Naive thymus-derived CD8-positive, alpha-beta T cell (primary cell): ENCODE measurements at regions not wholly inside any gene's neighbourhood (a gene's known extent, or its start where the extent isn't known, plus 50 kb on each side); places are given as distances from the start of the nearest gene placed in this dataset.

Experiments used
- ATAC-seq, 2 donors: fragments of 150-1000 bp; cut with Tn5 transposase in 1 of 2; sonication (Bioruptor Pico), chemical (Tn5 transposase) in 1 of 2; 1 replicate in 1 of 2; 2 replicates in 1 of 2; pipeline ENCODE4 v1.10.0; 2021; ENCODE audit warnings: mild to moderate bottlenecking in 2 of 2, moderate library complexity in 2 of 2
- POLR2A ChIA-PET: fragments of 350-600 bp; sonication (Branson Sonifier 250); formaldehyde crosslinking; loops from one replicate; lab custom pipeline; 2021; ENCODE audit warnings: antibody characterized with exemption; lab: Charles Lee
- DNase-seq, 10 donors: peaks; one replicate each; pipeline versions ENCODE4 v3.0.0 to v3.0.0-alpha.2; 2020 to 2022
- H3K27ac Mint-ChIP-seq, 10 donors: one replicate each; pipeline ENCODE4 v1.8.0; 2020 to 2022; ENCODE audit warnings: mild to moderate bottlenecking in 10 of 10, mixed read lengths in 10 of 10, moderate library complexity in 4 of 10, inconsistent platforms in 1 of 10
- H3K27me3 Mint-ChIP-seq, 5 donors: one replicate each; pipeline ENCODE4 v1.8.0; 2021 to 2022; ENCODE audit warnings: mixed read lengths in 5 of 5
- H3K36me3 Mint-ChIP-seq, 3 donors: one replicate each; pipeline ENCODE4 v1.8.0; 2020 to 2022; ENCODE audit warnings: mixed read lengths in 3 of 3, mild to moderate bottlenecking in 2 of 3, inconsistent platforms in 1 of 3
- H3K4me1 Mint-ChIP-seq, 4 donors: one replicate each; pipeline ENCODE4 v1.8.0; 2021 to 2022; ENCODE audit warnings: mixed read lengths in 4 of 4
- H3K4me3 Mint-ChIP-seq, 10 donors: one replicate each; pipeline ENCODE4 v1.8.0; 2020 to 2022; ENCODE audit warnings: mild to moderate bottlenecking in 10 of 10, mixed read lengths in 10 of 10, moderate library complexity in 6 of 10, inconsistent platforms in 1 of 10
- H3K9me3 Mint-ChIP-seq, 9 donors: one replicate each; pipeline ENCODE4 v1.8.0; 2020 to 2022; ENCODE audit warnings: mixed read lengths in 9 of 9, mild to moderate bottlenecking in 3 of 9, inconsistent platforms in 1 of 9, moderate library complexity in 1 of 9

GRCh38 chr6:113352029-113352801 lies 504.9 kb upstream of the MARCKS start:
- peaks cover 2 to 20% (median 8%) of the 10 kb centered on the region in 5 donors for H3K27me3 Mint-ChIP-seq
- H3K4me1 Mint-ChIP-seq: no peaks in the 10 kb centered on the region
- ATAC-seq (no peak), DNase-seq (no peak)
- H3K9me3 Mint-ChIP-seq: peaks cover 0 to 9% (median 0%) of the 10 kb centered on the region in 9 donors
- POLR2A ChIA-PET: no interaction called here
- H3K27ac Mint-ChIP-seq: no peak overlapping the region
- no peaks in the 10 kb centered on the region for H3K36me3 Mint-ChIP-seq
- H3K4me3 Mint-ChIP-seq: no peak overlapping the region

- no peak overlapping the region for H3K4me3 Mint-ChIP-seq
- ATAC-seq: no peak
- no peak overlapping the region for H3K27ac Mint-ChIP-seq
- H3K4me1 Mint-ChIP-seq: no peaks in the 10 kb centered on the region
- no peak for DNase-seq
- H3K36me3 Mint-ChIP-seq: no peaks in the 10 kb centered on the region
- H3K9me3 Mint-ChIP-seq: peaks cover 0 to 9% (median 0%) of the 10 kb centered on the region in 9 donors
- POLR2A ChIA-PET: no interaction called here
- peaks cover 2 to 20% (median 8%) of the 10 kb centered on the region in 5 donors for H3K27me3 Mint-ChIP-seq
Observed at GRCh38 chr6:113352831-113353230, 504.3 kb upstream of the MARCKS start.

GRCh38 chr6:113353392-113353791 lies 503.8 kb upstream of the MARCKS start:
- H3K27ac Mint-ChIP-seq: no peak overlapping the region
- no peak overlapping the region for H3K4me3 Mint-ChIP-seq
- DNase-seq (no peak), ATAC-seq (no peak)
- no peaks in the 10 kb centered on the region for H3K36me3 Mint-ChIP-seq
- H3K27me3 Mint-ChIP-seq: peaks cover 2 to 20% (median 6%) of the 10 kb centered on the region in 5 donors
- POLR2A ChIA-PET: no interaction called here
- H3K4me1 Mint-ChIP-seq: no peaks in the 10 kb centered on the region
- H3K9me3 Mint-ChIP-seq: peaks cover 0 to 9% (median 0%) of the 10 kb centered on the region in 9 donors

- H3K27ac Mint-ChIP-seq: no peak overlapping the region
- ATAC-seq (no peak), DNase-seq (no peak)
- peaks cover 0 to 5% (median 0%) of the 10 kb centered on the region in 9 donors for H3K9me3 Mint-ChIP-seq
- H3K36me3 Mint-ChIP-seq: no peaks in the 10 kb centered on the region
- H3K27me3 Mint-ChIP-seq: peaks cover 2 to 16% (median 6%) of the 10 kb centered on the region in 5 donors
- POLR2A ChIA-PET: no interaction called here
- no peaks in the 10 kb centered on the region for H3K4me1 Mint-ChIP-seq
- H3K4me3 Mint-ChIP-seq: no peak overlapping the region
Observed at GRCh38 chr6:113354204-113354895, 502.8 kb upstream of the MARCKS start.

- POLR2A ChIA-PET: no interaction called here
- DNase-seq (no peak), ATAC-seq (no peak)
- Mint-ChIP-seq H3K4me3 (no peak overlapping the region), H3K4me1 (no peaks in the 10 kb centered on the region), H3K27me3 (peaks cover 0 to 10% (median 6%) of the 10 kb centered on the region in 5 donors), H3K9me3 (peaks cover 0 to 2% (median 0%) of the 10 kb centered on the region in 9 donors), H3K27ac (no peak overlapping the region), H3K36me3 (no peaks in the 10 kb centered on the region)
Observed at GRCh38 chr6:113356139-113356538, 501.0 kb upstream of the MARCKS start.

- ATAC-seq (no peak), DNase-seq (no peak)
- Mint-ChIP-seq H3K27me3 (peaks cover 0 to 10% (median 6%) of the 10 kb centered on the region in 5 donors), H3K27ac (no peak overlapping the region), H3K4me3 (no peak overlapping the region), H3K9me3 (peaks cover 0 to 2% (median 0%) of the 10 kb centered on the region in 9 donors), H3K36me3 (no peaks in the 10 kb centered on the region), H3K4me1 (no peaks in the 10 kb centered on the region)
- POLR2A ChIA-PET: no interaction called here
Observed at GRCh38 chr6:113357041-113357440, 500.1 kb upstream of the MARCKS start.

- Mint-ChIP-seq H3K9me3 (peaks cover 0 to 2% (median 0%) of the 10 kb centered on the region in 9 donors), H3K27ac (no peak overlapping the region), H3K4me1 (no peaks in the 10 kb centered on the region), H3K4me3 (no peak overlapping the region), H3K36me3 (no peaks in the 10 kb centered on the region), H3K27me3 (peaks cover 0 to 8% (median 4%) of the 10 kb centered on the region in 5 donors)
- POLR2A ChIA-PET: no interaction called here
- DNase-seq: no peak
- ATAC-seq: no peak
Observed at GRCh38 chr6:113358063-113358583, 499.0 kb upstream of the MARCKS start.

GRCh38 chr6:113359155-113360140 lies 497.7 kb upstream of the MARCKS start:
- H3K36me3 Mint-ChIP-seq: no peaks in the 10 kb centered on the region
- peaks cover 0 to 7% (median 4%) of the 10 kb centered on the region in 5 donors for H3K27me3 Mint-ChIP-seq
- DNase-seq: no peak
- H3K4me3 Mint-ChIP-seq: no peak overlapping the region
- POLR2A ChIA-PET: no interaction called here
- H3K4me1 Mint-ChIP-seq: no peaks in the 10 kb centered on the region
- no peak for ATAC-seq
- H3K9me3 Mint-ChIP-seq: no peaks in the 10 kb centered on the region
- no peak overlapping the region for H3K27ac Mint-ChIP-seq

GRCh38 chr6:113361014-113361645 lies 496.0 kb upstream of the MARCKS start:
- ATAC-seq (no peak), DNase-seq (no peak)
- H3K9me3 Mint-ChIP-seq: no peaks in the 10 kb centered on the region
- H3K27me3 Mint-ChIP-seq: peaks cover 0 to 3% (median 0%) of the 10 kb centered on the region in 5 donors
- H3K36me3 Mint-ChIP-seq: no peaks in the 10 kb centered on the region
- H3K4me3 Mint-ChIP-seq: no peak overlapping the region
- H3K27ac Mint-ChIP-seq: no peak overlapping the region
- H3K4me1 Mint-ChIP-seq: no peaks in the 10 kb centered on the region
- POLR2A ChIA-PET: no interaction called here

GRCh38 chr6:113362301-113363047 lies 494.7 kb upstream of the MARCKS start:
- Mint-ChIP-seq H3K4me3 (no peak overlapping the region), H3K4me1 (no peaks in the 10 kb centered on the region)
- POLR2A ChIA-PET: no interaction called here

GRCh38 chr6:113363048-113363798 lies 493.9 kb upstream of the MARCKS start:
- H3K9me3 Mint-ChIP-seq: no peaks in the 10 kb centered on the region
- ATAC-seq: no peak
- H3K4me3 Mint-ChIP-seq: no peak overlapping the region
- no peak overlapping the region for H3K27ac Mint-ChIP-seq
- POLR2A ChIA-PET: no interaction called here
- no peaks in the 10 kb centered on the region for H3K4me1 Mint-ChIP-seq
- H3K27me3 Mint-ChIP-seq: peaks cover 0 to 3% (median 0%) of the 10 kb centered on the region in 5 donors
- H3K36me3 Mint-ChIP-seq: no peaks in the 10 kb centered on the region
- DNase-seq: no peak

More at GRCh38 chr6:113362301-113363047, 494.7 kb upstream of the MARCKS start:
- H3K27ac Mint-ChIP-seq: no peak overlapping the region
- H3K9me3 Mint-ChIP-seq: no peaks in the 10 kb centered on the region
- H3K27me3 Mint-ChIP-seq: peaks cover 0 to 3% (median 0%) of the 10 kb centered on the region in 5 donors
- DNase-seq: no peak
- H3K36me3 Mint-ChIP-seq: no peaks in the 10 kb centered on the region
- no peak for ATAC-seq
